ENCODE measurements at regions not wholly inside any gene's neighbourhood (a gene's known extent, or its start where the extent isn't known, plus 50 kb on each side); places are given as distances from the start of the nearest gene placed in this dataset.

DNA sequence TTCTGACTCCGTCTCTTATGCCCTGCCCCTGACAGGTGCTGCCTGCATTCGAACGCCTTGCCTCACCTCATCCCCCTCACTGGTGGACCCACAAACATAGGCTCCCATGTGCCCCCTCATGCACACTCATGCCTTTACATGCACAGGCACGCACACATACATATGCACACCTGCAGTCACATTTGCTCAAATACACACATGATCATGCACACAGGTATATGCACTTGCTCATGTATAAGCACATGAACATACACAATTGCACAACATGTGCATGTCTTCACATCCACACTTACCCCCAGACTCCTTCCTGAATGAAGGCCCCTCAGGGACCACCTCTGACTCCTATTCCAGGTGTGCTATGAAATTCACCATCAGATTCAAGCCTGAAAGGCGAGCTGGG lies 506.9 kb downstream of the PTPRU start:
- TF ChIP-seq, protein P1, sequence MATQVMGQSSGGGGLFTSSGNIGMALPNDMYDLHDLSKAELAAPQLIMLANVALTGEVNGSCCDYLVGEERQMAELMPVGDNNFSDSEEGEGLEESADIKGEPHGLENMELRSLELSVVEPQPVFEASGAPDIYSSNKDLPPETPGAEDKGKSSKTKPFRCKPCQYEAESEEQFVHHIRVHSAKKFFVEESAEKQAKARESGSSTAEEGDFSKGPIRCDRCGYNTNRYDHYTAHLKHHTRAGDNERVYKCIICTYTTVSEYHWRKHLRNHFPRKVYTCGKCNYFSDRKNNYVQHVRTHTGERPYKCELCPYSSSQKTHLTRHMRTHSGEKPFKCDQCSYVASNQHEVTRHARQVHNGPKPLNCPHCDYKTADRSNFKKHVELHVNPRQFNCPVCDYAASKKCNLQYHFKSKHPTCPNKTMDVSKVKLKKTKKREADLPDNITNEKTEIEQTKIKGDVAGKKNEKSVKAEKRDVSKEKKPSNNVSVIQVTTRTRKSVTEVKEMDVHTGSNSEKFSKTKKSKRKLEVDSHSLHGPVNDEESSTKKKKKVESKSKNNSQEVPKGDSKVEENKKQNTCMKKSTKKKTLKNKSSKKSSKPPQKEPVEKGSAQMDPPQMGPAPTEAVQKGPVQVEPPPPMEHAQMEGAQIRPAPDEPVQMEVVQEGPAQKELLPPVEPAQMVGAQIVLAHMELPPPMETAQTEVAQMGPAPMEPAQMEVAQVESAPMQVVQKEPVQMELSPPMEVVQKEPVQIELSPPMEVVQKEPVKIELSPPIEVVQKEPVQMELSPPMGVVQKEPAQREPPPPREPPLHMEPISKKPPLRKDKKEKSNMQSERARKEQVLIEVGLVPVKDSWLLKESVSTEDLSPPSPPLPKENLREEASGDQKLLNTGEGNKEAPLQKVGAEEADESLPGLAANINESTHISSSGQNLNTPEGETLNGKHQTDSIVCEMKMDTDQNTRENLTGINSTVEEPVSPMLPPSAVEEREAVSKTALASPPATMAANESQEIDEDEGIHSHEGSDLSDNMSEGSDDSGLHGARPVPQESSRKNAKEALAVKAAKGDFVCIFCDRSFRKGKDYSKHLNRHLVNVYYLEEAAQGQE (IDR thresholded peaks at IDR 0.05; ENCODE audit: insufficient read depth in 1 of 2, low read depth in 2 of 2, low read length in 2 of 2), result no peak
- no peak for TF ChIP-seq TAF1 (IDR thresholded peaks at IDR 0.05; ENCODE audit: borderline replicate concordance, insufficient read depth, low read length)
- TF ChIP-seq SIN3A (IDR thresholded peaks at IDR 0.05; ENCODE audit: borderline replicate concordance, insufficient read depth, low read length), result no peak
- TF ChIP-seq FOXP2 (optimal IDR thresholded peaks at IDR 0.05; ENCODE audit: borderline replicate concordance, extremely low read depth, extremely low read length, insufficient read depth), result no peak
- TF ChIP-seq POLR2AphosphoS5 (IDR thresholded peaks at IDR 0.05; ENCODE audit: low read depth, low read length), result no peak

DNA sequence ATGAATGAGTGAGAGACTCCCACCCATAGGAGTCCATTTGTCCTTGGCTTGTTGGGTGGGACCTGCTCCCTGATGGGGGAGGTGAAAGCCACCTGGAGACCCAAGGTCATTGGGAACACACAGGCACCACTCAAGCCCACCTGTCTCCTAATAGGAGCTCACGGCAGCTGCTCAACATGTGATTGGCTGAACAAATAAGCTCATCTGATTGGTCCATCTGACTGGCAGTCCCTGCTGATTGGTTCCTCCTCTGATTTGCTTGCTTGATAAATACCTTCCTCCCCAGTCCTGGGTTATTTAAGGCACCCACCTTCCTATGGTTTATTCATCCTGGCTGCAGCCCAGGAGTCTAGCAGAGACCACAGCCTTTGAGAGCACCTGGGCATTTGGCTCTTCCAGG lies 502.9 kb downstream of the PTPRU start:
- TF ChIP-seq POLR2AphosphoS5 (IDR thresholded peaks at IDR 0.05; ENCODE audit: low read depth, low read length) (no peak), TAF1 (IDR thresholded peaks at IDR 0.05; ENCODE audit: borderline replicate concordance, insufficient read depth, low read length) (no peak), FOXP2 (optimal IDR thresholded peaks at IDR 0.05; ENCODE audit: borderline replicate concordance, extremely low read depth, extremely low read length, insufficient read depth) (no peak), SIN3A (IDR thresholded peaks at IDR 0.05; ENCODE audit: borderline replicate concordance, insufficient read depth, low read length) (no peak)
- TF ChIP-seq, protein P1 (IDR thresholded peaks at IDR 0.05; ENCODE audit: insufficient read depth in 1 of 2, low read depth in 2 of 2, low read length in 2 of 2), result no peak

DNA sequence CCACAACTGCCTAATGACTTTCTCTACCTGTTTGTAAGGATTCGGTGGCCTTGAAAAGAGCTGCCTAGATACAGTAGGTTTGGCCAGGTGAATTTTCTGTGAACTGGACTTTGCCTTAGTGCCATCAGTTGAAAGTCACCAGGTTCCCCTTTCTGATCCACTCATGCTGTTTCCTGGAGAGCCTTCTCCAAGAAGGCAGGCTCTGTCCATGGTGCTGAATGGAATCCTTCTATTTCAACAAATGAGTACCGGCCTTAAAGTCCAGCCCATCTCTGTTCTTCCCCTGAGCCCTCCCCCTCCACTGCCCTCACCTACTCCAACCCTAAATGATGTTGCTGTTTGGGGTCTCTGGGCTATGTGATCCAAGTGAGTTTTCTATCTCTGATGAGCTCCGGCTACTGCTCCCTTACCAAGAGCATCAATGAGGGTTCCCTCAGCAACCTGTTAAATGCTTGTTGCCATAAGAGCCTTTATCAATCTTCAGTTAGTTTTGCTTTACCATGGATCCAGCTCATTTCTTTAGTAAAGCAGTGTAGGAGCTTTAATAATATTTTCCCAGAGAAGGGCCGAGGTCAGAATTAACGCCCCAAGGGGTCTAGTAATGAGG lies 500.4 kb downstream of the PTPRU start:
- TF ChIP-seq, protein P1 (IDR thresholded peaks at IDR 0.05; ENCODE audit: insufficient read depth in 1 of 2, low read depth in 2 of 2, low read length in 2 of 2), result peak; percentile 94 to 97
- TF ChIP-seq POLR2AphosphoS5 (IDR thresholded peaks at IDR 0.05; ENCODE audit: low read depth, low read length) (no peak), FOXP2 (optimal IDR thresholded peaks at IDR 0.05; ENCODE audit: borderline replicate concordance, extremely low read depth, extremely low read length, insufficient read depth) (no peak), TAF1 (IDR thresholded peaks at IDR 0.05; ENCODE audit: borderline replicate concordance, insufficient read depth, low read length) (no peak), SIN3A (IDR thresholded peaks at IDR 0.05; ENCODE audit: borderline replicate concordance, insufficient read depth, low read length) (no peak)

DNA sequence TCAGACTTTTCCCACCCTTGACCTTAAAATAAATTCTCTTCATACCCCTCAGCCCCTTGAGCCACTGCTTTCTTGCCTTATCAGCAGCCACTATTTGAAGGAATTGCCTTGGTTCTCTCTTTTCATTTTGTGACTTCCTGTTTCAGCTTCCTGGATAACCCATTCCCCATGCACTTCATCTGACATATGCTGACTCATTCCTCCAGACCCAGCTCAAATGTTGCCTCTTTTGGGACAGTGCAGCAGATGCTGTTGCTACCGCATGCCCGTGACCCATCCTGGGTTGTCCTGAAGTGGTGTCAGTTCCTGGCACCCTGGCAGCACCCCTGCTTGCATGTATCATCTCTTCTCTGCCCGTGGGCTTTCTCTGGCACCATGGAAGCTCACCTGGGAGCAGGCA lies 496.1 kb downstream of the PTPRU start:
- TF ChIP-seq TAF1 (IDR thresholded peaks at IDR 0.05; ENCODE audit: borderline replicate concordance, insufficient read depth, low read length) (no peak), SIN3A (IDR thresholded peaks at IDR 0.05; ENCODE audit: borderline replicate concordance, insufficient read depth, low read length) (no peak), POLR2AphosphoS5 (IDR thresholded peaks at IDR 0.05; ENCODE audit: low read depth, low read length) (no peak), FOXP2 (optimal IDR thresholded peaks at IDR 0.05; ENCODE audit: borderline replicate concordance, extremely low read depth, extremely low read length, insufficient read depth) (no peak)
- TF ChIP-seq, protein P1 (IDR thresholded peaks at IDR 0.05; ENCODE audit: insufficient read depth in 1 of 2, low read depth in 2 of 2, low read length in 2 of 2), result no peak

All from PFSK-1 (cell line).